Kidney epithelial cell (primary cell): ENCODE measurements at regions not wholly inside any gene's neighbourhood (a gene's known extent, or its start where the extent isn't known, plus 50 kb on each side); places are given as distances from the start of the nearest gene placed in this dataset.

Source experiments
- DNase-seq: peaks from one replicate; pipeline ENCODE4 v3.0.0-alpha.2; 2010; ENCODE audit warnings: low read depth
- H3K27me3 ChIP-seq: 2 replicates; pipeline ENCODE4 v1.6.0; 2011; ENCODE audit warnings: low read length; ENCODE audit not compliant: control insufficient read depth, insufficient read depth
- H3K36me3 ChIP-seq: 2 replicates; pipeline ENCODE4 v1.5.1; 2011; ENCODE audit warnings: low read length; ENCODE audit not compliant: control insufficient read depth, insufficient read depth
- H3K4me3 ChIP-seq: 2 replicates; pipeline ENCODE4 v1.5.1; 2011; ENCODE audit warnings: low read depth, mild to moderate bottlenecking, control low read depth, low read length
- CTCF ChIP-seq: IDR thresholded peaks from 2 replicates; pipeline ENCODE4 v1.5.1; 2011; ENCODE audit warnings: mild to moderate bottlenecking, moderate library complexity, low read length, control low read depth, inconsistent platforms; ENCODE audit not compliant: insufficient read depth, poor library complexity, severe bottlenecking

GRCh38 chr2:129847043-129847442 is 132.4 kb upstream of the RAB6C start:
- H3K4me3 ChIP-seq, result no peak overlapping the region
- no peak for DNase-seq
- no peaks in the 10 kb centered on the region for H3K27me3 ChIP-seq
- H3K36me3 ChIP-seq, result no peaks in the 10 kb centered on the region
- TF ChIP-seq CTCF, result no peak

GRCh38 chr2:129849559-129850160 is 129.8 kb upstream of the RAB6C start:
- peak; percentile 18 for DNase-seq
- TF ChIP-seq CTCF, result peak; percentile 60
- H3K27me3 ChIP-seq, result no peaks in the 10 kb centered on the region

DNA sequence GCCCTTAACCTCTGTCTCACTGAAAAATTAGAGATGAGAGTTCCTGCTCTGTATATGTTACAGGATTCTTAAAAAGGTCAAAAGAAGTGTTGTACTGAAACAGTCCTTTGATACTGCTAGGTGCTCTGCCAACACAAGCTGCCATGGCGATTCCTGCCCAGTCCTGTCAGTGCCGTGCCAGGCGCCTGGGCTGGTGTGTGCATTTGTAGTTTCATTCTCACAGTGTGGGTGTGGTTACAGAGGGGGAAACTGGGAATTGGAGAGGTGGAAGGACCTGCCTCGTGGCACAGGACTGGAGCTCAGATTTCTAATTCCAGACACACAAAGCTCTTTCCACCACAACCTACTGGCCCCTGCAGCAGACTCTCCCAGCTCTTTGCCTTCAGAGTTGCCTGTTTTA is 122.3 kb upstream of the RAB6C start:
- TF ChIP-seq CTCF, result no peak
- Histone ChIP-seq H3K27me3 (no peaks in the 10 kb centered on the region), H3K36me3 (no peaks in the 10 kb centered on the region), H3K4me3 (no peak overlapping the region)
- DNase-seq, result no peak

More at GRCh38 chr2:129849559-129850160, 129.8 kb upstream of the RAB6C start:
- Histone ChIP-seq H3K4me3 (no peak overlapping the region), H3K36me3 (no peaks in the 10 kb centered on the region)

GRCh38 chr2:129859175-129859574 is 120.3 kb upstream of the RAB6C start:
- no peak overlapping the region for H3K4me3 ChIP-seq
- DNase-seq, result no peak
- TF ChIP-seq CTCF, result no peak
- no peaks in the 10 kb centered on the region for H3K36me3 ChIP-seq
- H3K27me3 ChIP-seq, result no peaks in the 10 kb centered on the region

DNA sequence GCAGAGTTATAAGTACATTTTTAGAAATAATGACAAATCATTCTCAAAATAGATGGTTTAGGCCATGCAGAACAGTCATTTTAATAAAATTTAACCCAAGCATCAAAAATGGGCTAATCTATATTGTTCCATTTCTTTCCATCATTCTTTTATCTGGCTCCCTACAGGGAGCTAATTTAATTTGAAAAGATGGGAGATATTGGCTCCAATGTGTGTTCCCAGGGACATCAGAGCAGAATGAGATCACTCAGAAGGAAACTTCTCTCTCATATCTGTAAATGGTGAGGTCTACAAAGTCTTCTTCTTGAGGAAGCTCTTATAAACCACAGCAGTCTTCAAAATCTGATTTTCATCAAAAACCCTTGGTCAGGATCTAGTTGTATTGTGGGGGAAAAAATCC is 119.4 kb upstream of the RAB6C start:
- Histone ChIP-seq H3K4me3 (no peak overlapping the region), H3K36me3 (no peaks in the 10 kb centered on the region), H3K27me3 (no peaks in the 10 kb centered on the region)
- no peak for TF ChIP-seq CTCF
- no peak for DNase-seq

DNA sequence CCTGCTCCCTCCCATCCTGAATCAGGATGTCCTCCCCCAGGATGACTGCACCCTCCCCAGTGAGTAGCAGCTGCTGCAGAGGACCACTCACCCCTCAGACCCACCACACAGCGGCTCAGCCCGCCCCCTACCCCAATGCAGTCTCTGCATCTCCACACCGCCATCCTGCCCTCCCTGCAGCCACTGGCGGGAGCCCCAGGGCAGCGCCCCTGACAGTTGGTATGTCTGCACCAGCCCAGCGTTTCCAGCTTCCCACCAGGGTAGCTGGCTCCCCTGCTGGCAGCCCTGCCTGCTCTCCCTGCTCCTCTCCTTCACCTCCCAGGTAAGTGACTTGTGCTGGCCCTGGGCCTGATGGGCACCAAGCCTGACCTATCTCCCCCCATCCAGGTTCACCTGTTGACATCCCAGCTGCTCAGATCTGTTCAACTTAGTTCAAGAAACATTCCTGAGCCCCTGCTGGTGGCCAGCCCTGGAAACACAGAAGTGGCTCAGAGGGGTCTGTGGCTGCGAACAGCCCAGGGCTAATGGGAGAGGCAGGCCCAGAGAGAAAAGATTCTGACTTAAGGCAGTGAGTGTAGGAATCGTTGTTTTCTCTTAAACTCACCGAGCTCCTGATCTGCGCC is 117.7 kb upstream of the RAB6C start:
- no peak for TF ChIP-seq CTCF
- Histone ChIP-seq H3K36me3 (no peaks in the 10 kb centered on the region), H3K4me3 (no peak overlapping the region), H3K27me3 (no peaks in the 10 kb centered on the region)
- DNase-seq, result no peak
